ENCODE measurements at regions not wholly inside any gene's neighbourhood (a gene's known extent, or its start where the extent isn't known, plus 50 kb on each side); places are given as distances from the start of the nearest gene placed in this dataset.

- TF ChIP-seq POLR2A (IDR thresholded peaks at IDR 0.05; ENCODE audit: low read depth, low read length) (no peak), POLR2AphosphoS5 (IDR thresholded peaks at IDR 0.05; ENCODE audit: low read depth, low read length) (no peak), TAF1 (IDR thresholded peaks at IDR 0.05; ENCODE audit: borderline replicate concordance, low read depth, low read length) (no peak)
These were observed 93.1 kb downstream of the GYPC start for GRCh38 chr2:126748929-126749518.

Data from GM12892 (cell line).